ENCODE measurements at regions not wholly inside any gene's neighbourhood (a gene's known extent, or its start where the extent isn't known, plus 50 kb on each side); places are given as distances from the start of the nearest gene placed in this dataset.

DNA sequence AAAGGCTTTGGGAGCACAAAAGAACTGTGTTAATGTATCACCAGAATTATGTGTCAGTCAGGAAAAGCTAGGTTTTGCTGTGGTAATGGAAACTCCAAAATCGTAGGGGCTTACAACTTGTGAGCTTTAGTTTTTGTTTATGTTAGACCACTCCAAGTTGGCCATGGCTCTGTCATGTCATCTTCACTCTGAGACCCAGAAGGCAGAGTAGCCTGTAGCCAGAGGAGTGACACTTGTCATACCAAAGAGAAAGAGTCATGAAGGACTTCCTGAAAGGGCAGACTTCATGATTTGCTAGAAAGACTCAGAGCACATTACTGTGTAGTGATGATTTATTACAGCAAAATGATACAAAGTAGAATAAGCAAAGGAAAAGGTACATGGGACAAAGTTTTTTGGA, 133.6 kb upstream of the SSTR1 start:
- no peaks in the 10 kb centered on the region for H3K36me3 ChIP-seq (ENCODE audit: insufficient read depth, low read length)
- peaks cover 57% of the 10 kb centered on the region for H3K4me1 ChIP-seq (ENCODE audit: insufficient read depth, low read length, poor library complexity, severe bottlenecking)
- TF ChIP-seq, protein P1, sequence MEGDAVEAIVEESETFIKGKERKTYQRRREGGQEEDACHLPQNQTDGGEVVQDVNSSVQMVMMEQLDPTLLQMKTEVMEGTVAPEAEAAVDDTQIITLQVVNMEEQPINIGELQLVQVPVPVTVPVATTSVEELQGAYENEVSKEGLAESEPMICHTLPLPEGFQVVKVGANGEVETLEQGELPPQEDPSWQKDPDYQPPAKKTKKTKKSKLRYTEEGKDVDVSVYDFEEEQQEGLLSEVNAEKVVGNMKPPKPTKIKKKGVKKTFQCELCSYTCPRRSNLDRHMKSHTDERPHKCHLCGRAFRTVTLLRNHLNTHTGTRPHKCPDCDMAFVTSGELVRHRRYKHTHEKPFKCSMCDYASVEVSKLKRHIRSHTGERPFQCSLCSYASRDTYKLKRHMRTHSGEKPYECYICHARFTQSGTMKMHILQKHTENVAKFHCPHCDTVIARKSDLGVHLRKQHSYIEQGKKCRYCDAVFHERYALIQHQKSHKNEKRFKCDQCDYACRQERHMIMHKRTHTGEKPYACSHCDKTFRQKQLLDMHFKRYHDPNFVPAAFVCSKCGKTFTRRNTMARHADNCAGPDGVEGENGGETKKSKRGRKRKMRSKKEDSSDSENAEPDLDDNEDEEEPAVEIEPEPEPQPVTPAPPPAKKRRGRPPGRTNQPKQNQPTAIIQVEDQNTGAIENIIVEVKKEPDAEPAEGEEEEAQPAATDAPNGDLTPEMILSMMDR (conservative IDR thresholded peaks at IDR 0.05; ENCODE audit: low read length), result no peak
- TF ChIP-seq EZH2phosphoT487 (IDR thresholded peaks at IDR 0.05; ENCODE audit: borderline replicate concordance), result no peak
- peak overlapping the region; percentile 69 for H3K9ac ChIP-seq (ENCODE audit: low read depth, low read length, poor library complexity, severe bottlenecking)
- peak overlapping the region; percentile 58 for H3K4me3 ChIP-seq (ENCODE audit: low read length, poor library complexity, severe bottlenecking)
- no peaks in the 10 kb centered on the region for H3K27me3 ChIP-seq (ENCODE audit: insufficient read depth, low read length, poor library complexity, severe bottlenecking)
- no peaks in the 10 kb centered on the region for H4K20me1 ChIP-seq (ENCODE audit: insufficient read depth, low read length, poor library complexity, severe bottlenecking)
- H2AFZ ChIP-seq (ENCODE audit: low read length), result peak overlapping the region; percentile 60; the same call in 1 of the 2 replicates
- H3K79me2 ChIP-seq (ENCODE audit: insufficient read depth, low read length), result no peaks in the 10 kb centered on the region
- no peaks in the 10 kb centered on the region for H3K9me2 ChIP-seq (replicated peaks; ENCODE audit: low read depth, low read length)
- peaks cover 19% of the 10 kb centered on the region for H3F3A ChIP-seq (ENCODE audit: low read depth)
- H3K9me3 ChIP-seq (ENCODE audit: insufficient read depth, low read depth, low read length), result no peaks in the 10 kb centered on the region
- peak overlapping the region; percentile 90 for H3K4me2 ChIP-seq (ENCODE audit: low read depth, low read length, poor library complexity, severe bottlenecking)

DNA sequence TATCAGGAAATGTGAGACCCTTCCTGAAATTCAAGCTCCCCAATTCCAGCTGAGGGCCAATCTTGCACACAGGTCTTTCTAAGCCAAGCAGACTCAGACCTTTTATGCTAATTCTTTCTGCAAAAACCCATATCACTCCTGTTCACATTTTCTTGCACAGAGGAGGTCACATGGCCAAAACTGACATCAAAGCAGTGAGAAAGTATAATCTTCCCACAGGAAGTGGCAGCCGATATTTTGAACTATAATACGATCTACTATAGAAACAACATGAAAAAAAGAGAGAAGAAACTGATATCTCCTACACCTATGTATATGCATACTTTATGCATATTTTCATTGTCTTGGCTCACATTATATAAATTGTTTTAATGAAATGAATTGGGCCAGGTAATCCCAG, 132.9 kb upstream of the SSTR1 start:
- Histone ChIP-seq H2AFZ (ENCODE audit: low read length) (0 out of 2 replicates have a peak overlapping the region, but pooled peaks have one; percentile 39), H4K20me1 (ENCODE audit: insufficient read depth, low read length, poor library complexity, severe bottlenecking) (no peaks in the 10 kb centered on the region), H3F3A (ENCODE audit: low read depth) (peaks cover 19% of the 10 kb centered on the region), H3K27me3 (ENCODE audit: insufficient read depth, low read length, poor library complexity, severe bottlenecking) (no peaks in the 10 kb centered on the region), H3K36me3 (ENCODE audit: insufficient read depth, low read length) (no peaks in the 10 kb centered on the region), H3K4me2 (ENCODE audit: low read depth, low read length, poor library complexity, severe bottlenecking) (peak overlapping the region; percentile 90), H3K79me2 (ENCODE audit: insufficient read depth, low read length) (no peaks in the 10 kb centered on the region), H3K9ac (ENCODE audit: low read depth, low read length, poor library complexity, severe bottlenecking) (peak overlapping the region; percentile 69), H3K4me1 (ENCODE audit: insufficient read depth, low read length, poor library complexity, severe bottlenecking) (peaks cover 64% of the 10 kb centered on the region), H3K9me3 (ENCODE audit: insufficient read depth, low read depth, low read length) (no peaks in the 10 kb centered on the region), H3K9me2 (replicated peaks; ENCODE audit: low read depth, low read length) (no peaks in the 10 kb centered on the region), H3K4me3 (ENCODE audit: low read length, poor library complexity, severe bottlenecking) (peak overlapping the region; percentile 58)
- no peak for TF ChIP-seq EZH2phosphoT487 (IDR thresholded peaks at IDR 0.05; ENCODE audit: borderline replicate concordance)

DNA sequence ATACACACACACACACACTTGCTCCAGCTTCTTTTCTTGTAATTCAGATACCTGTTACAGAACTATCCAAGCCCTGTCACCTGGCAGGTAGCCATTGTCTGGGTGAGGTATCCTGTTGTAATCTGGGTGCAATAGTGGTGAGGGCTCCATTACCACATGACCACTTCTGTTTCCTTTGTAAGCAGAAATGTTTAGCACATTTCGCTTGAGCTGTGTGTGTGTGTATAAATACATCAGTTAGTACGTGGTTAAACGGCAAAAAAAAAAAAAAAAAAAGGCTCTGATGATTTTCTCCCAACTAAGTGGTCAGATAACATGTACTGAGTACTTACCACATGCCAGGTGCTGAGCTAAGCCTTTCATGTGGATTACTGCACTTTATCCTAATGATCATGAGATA, 129.3 kb upstream of the SSTR1 start:
- no peaks in the 10 kb centered on the region for H4K20me1 ChIP-seq (ENCODE audit: insufficient read depth, low read length, poor library complexity, severe bottlenecking)
- H3K4me2 ChIP-seq (ENCODE audit: low read depth, low read length, poor library complexity, severe bottlenecking), result peak overlapping the region; percentile 65
- no peaks in the 10 kb centered on the region for H3K9me2 ChIP-seq (replicated peaks; ENCODE audit: low read depth, low read length)
- no peaks in the 10 kb centered on the region for H3K9me3 ChIP-seq (ENCODE audit: insufficient read depth, low read depth, low read length)
- H3F3A ChIP-seq (ENCODE audit: low read depth), result peaks cover 19% of the 10 kb centered on the region
- H3K9ac ChIP-seq (ENCODE audit: low read depth, low read length, poor library complexity, severe bottlenecking), result peak overlapping the region; percentile 64
- no peaks in the 10 kb centered on the region for H3K27me3 ChIP-seq (ENCODE audit: insufficient read depth, low read length, poor library complexity, severe bottlenecking)
- H3K79me2 ChIP-seq (ENCODE audit: insufficient read depth, low read length), result no peaks in the 10 kb centered on the region
- TF ChIP-seq, protein P1 (conservative IDR thresholded peaks at IDR 0.05; ENCODE audit: low read length), result no peak
- no peak overlapping the region for H2AFZ ChIP-seq (ENCODE audit: low read length)
- no peaks in the 10 kb centered on the region for H3K36me3 ChIP-seq (ENCODE audit: insufficient read depth, low read length)
- peak overlapping the region; percentile 41 for H3K4me3 ChIP-seq (ENCODE audit: low read length, poor library complexity, severe bottlenecking)
- H3K4me1 ChIP-seq (ENCODE audit: insufficient read depth, low read length, poor library complexity, severe bottlenecking), result peaks cover 77% of the 10 kb centered on the region

DNA sequence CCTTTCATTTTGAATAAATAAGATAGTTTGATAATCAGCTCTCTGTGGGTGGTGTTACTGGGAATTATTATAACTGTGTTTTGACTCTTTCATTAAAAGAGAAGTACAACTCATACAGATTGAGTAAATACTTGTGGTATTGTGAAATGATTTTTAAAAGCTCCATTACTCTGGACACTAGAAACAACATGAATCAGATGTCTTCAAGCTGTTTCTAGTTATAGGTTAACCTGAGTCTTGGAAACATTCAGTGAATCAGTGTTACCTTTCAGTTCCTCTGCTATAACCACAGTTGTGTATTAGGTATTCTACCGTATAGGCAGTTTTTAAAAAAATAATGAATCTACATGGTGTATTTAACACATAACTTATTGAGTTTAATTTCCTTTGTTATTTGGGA, 128.4 kb upstream of the SSTR1 start:
- H3K4me3 ChIP-seq (ENCODE audit: low read length, poor library complexity, severe bottlenecking), result peak overlapping the region; percentile 41
- peak overlapping the region; percentile 64 for H3K9ac ChIP-seq (ENCODE audit: low read depth, low read length, poor library complexity, severe bottlenecking)
- H3K9me2 ChIP-seq (replicated peaks; ENCODE audit: low read depth, low read length), result no peaks in the 10 kb centered on the region
- H3K4me1 ChIP-seq (ENCODE audit: insufficient read depth, low read length, poor library complexity, severe bottlenecking), result peaks cover 74% of the 10 kb centered on the region
- no peak overlapping the region for H2AFZ ChIP-seq (ENCODE audit: low read length)
- H3K27me3 ChIP-seq (ENCODE audit: insufficient read depth, low read length, poor library complexity, severe bottlenecking), result no peaks in the 10 kb centered on the region
- H3F3A ChIP-seq (ENCODE audit: low read depth), result peaks cover 15% of the 10 kb centered on the region
- no peaks in the 10 kb centered on the region for H3K79me2 ChIP-seq (ENCODE audit: insufficient read depth, low read length)
- H3K9me3 ChIP-seq (ENCODE audit: insufficient read depth, low read depth, low read length), result no peaks in the 10 kb centered on the region
- peak overlapping the region; percentile 65 for H3K4me2 ChIP-seq (ENCODE audit: low read depth, low read length, poor library complexity, severe bottlenecking)
- no peaks in the 10 kb centered on the region for H4K20me1 ChIP-seq (ENCODE audit: insufficient read depth, low read length, poor library complexity, severe bottlenecking)
- no peak for TF ChIP-seq EZH2phosphoT487 (IDR thresholded peaks at IDR 0.05; ENCODE audit: borderline replicate concordance)
- TF ChIP-seq, protein P1 (conservative IDR thresholded peaks at IDR 0.05; ENCODE audit: low read length), result no peak
- no peaks in the 10 kb centered on the region for H3K36me3 ChIP-seq (ENCODE audit: insufficient read depth, low read length)

Measured in Loucy (cell line).